Smooth muscle cell (in vitro differentiated cells): ENCODE measurements at regions not wholly inside any gene's neighbourhood (a gene's known extent, or its start where the extent isn't known, plus 50 kb on each side); places are given as distances from the start of the nearest gene placed in this dataset.

Experiments
- DNase-seq: peaks from one replicate; lab custom pipeline; 2025; ENCODE audit not compliant: unreplicated experiment; lab: John Stamatoyannopoulos, UW
- H2AFZ ChIP-seq: fragments of 200-600 bp; sonication (generic); 2 replicates; pipeline ENCODE4 v1.6.0; 2016; ENCODE audit warnings: antibody characterized with exemption, low read depth, mild to moderate bottlenecking
- H3F3A ChIP-seq: fragments of 200-600 bp; sonication (generic); 2 replicates; pipeline ENCODE4 v1.6.0; 2017; ENCODE audit warnings: antibody characterized with exemption, low read depth
- H3K27ac ChIP-seq: fragments of 200-600 bp; sonication (generic); 2 replicates; pipeline ENCODE4 v1.5.1; 2016; ENCODE audit warnings: low read depth, mild to moderate bottlenecking
- H3K27me3 ChIP-seq: fragments of 200-600 bp; sonication (generic); 2 replicates; pipeline ENCODE4 v1.6.1; 2016; ENCODE audit warnings: low read depth, mild to moderate bottlenecking
- H3K36me3 ChIP-seq: fragments of 200-600 bp; sonication (generic); 2 replicates; pipeline ENCODE4 v1.5.1; 2016; ENCODE audit warnings: low read depth
- H3K4me1 ChIP-seq: fragments of 200-600 bp; sonication (generic); 2 replicates; pipeline ENCODE4 v1.5.1; 2016; ENCODE audit warnings: low read depth
- H3K4me2 ChIP-seq: fragments of 200-600 bp; sonication (generic); 2 replicates; pipeline ENCODE4 v1.6.0; 2016; ENCODE audit warnings: mild to moderate bottlenecking
- H3K4me3 ChIP-seq: fragments of 200-600 bp; sonication (generic); 2 replicates; pipeline ENCODE4 v1.5.1; 2016; ENCODE audit warnings: mild to moderate bottlenecking
- H3K79me2 ChIP-seq: fragments of 200-600 bp; sonication (generic); 2 replicates; pipeline ENCODE4 v1.6.0; 2016; ENCODE audit warnings: low read depth, mild to moderate bottlenecking
- H3K9ac ChIP-seq: fragments of 200-600 bp; sonication (generic); 2 replicates; pipeline ENCODE4 v1.6.0; 2016; ENCODE audit warnings: low read depth
- H3K9me3 ChIP-seq: fragments of 200-600 bp; sonication (generic); replicated peaks from 2 replicates; pipeline ENCODE4 v1.5.1; 2016; ENCODE audit warnings: low read depth
- H4K20me1 ChIP-seq: fragments of 200-600 bp; sonication (generic); 2 replicates; pipeline ENCODE4 v1.6.0; 2016; ENCODE audit warnings: low read depth
- CTCF ChIP-seq: fragments of 200-600 bp; sonication (generic); IDR thresholded peaks from 2 replicates; pipeline ENCODE4 v1.5.1; 2017; ENCODE audit warnings: borderline replicate concordance, mild to moderate bottlenecking, antibody characterized with exemption; ENCODE audit not compliant: insufficient read depth, poor library complexity, severe bottlenecking
- WGBS: methylation state at CpG from one replicate; pipeline ENCODE4 v1.1.7; 2016; ENCODE audit warnings: low lambda C conversion rate; 5-methylcytosine and 5-hydroxymethylcytosine counted together

DNA sequence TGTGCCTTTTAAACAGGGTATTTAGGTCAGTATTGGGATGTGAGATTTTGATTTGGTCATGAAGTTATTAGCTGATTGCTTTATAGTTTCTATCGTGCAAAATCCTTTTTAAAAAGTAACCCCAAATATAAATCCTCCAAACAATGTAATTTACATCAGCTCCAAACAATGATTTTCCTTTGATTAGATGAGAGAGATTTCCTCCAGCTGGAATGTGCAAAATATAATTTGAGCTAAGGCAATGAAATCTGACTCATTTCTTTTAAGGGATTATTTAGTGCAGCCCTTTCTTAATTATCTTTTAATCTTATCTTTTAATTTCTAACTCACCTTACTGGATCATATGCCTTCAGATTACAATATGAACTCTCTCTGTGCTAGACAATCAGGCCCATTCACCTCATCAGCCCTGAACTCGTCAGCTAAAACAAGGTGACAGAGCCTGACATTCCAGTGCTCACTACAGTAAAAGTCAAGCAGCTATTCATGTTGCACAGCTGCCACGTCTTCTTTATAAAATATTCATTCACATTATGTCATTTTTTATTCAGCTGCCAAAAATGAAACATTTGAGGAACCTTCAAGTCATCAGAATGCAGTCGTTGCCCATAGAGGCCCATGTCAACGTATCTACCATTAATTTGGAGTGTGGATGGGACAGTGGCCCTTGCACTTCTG is 440.1 kb downstream of the CBLN4 start:
- WGBS: 88% methylated on average over 5 of the region's 5 CpGs
- Histone ChIP-seq H3K9ac (no peak overlapping the region), H3K27ac (no peak overlapping the region), H3K79me2 (no peaks in the 10 kb centered on the region), H3K27me3 (no peaks in the 10 kb centered on the region), H3F3A (no peaks in the 10 kb centered on the region), H3K4me3 (no peak overlapping the region), H2AFZ (no peak overlapping the region), H3K9me3 (no peaks in the 10 kb centered on the region), H3K4me2 (no peak overlapping the region), H3K4me1 (no peaks in the 10 kb centered on the region), H4K20me1 (no peaks in the 10 kb centered on the region), H3K36me3 (no peaks in the 10 kb centered on the region)
- TF ChIP-seq CTCF: no peak
- DNase-seq: no peak

DNA sequence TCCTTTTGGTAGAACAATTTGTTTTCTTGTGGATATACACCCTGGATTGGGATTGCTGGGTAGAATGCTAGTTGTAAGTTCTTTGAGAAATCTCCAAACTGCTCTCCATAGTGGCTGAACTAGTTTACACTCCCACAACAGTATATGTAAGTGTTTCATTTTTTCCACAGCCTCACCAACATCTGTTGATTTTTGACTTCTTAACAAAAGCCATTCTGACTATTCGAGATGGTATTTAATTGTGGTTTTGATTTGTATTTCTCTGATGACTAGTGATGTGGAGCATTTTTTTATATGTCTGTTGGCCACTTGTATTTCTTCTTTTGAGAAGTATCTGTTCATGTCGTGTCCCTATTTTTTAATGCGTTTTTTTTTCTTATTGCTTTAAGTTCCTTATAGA is 444.1 kb downstream of the CBLN4 start:
- no peak overlapping the region for H3K27ac ChIP-seq
- H3K4me1 ChIP-seq: no peaks in the 10 kb centered on the region
- no peaks in the 10 kb centered on the region for H3K27me3 ChIP-seq
- H3K4me3 ChIP-seq: no peak overlapping the region
- no peak for DNase-seq
- 83% methylated on average over 3 of the region's 3 CpGs for WGBS
- H4K20me1 ChIP-seq: no peaks in the 10 kb centered on the region
- no peaks in the 10 kb centered on the region for H3K79me2 ChIP-seq
- H2AFZ ChIP-seq: no peak overlapping the region
- no peaks in the 10 kb centered on the region for H3F3A ChIP-seq
- H3K9ac ChIP-seq: no peak overlapping the region
- no peaks in the 10 kb centered on the region for H3K36me3 ChIP-seq
- no peak overlapping the region for H3K4me2 ChIP-seq
- no peak for TF ChIP-seq CTCF
- H3K9me3 ChIP-seq: no peaks in the 10 kb centered on the region

DNA sequence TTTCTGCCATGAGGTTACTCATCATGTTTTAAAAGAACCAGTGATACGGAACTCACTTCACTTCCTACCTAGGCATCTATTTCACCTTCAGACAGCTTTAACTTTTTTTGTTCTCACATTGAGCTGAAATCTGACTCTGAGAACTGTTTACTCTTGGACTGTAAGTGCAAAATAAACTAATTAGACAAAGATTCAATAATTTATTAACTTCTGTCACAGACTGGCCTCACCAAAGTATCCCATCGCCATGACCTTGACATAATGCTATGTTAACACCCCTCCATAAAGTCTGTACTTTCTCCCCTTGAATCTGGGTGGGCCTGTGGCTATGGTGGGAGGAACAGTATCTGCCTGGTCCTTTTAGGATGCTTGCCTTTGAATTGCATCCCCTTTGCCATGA is 448.1 kb downstream of the CBLN4 start:
- Histone ChIP-seq H3K9ac (no peak overlapping the region), H3K79me2 (no peaks in the 10 kb centered on the region), H3K27ac (no peak overlapping the region), H4K20me1 (no peaks in the 10 kb centered on the region), H3K4me2 (no peak overlapping the region), H3K27me3 (no peaks in the 10 kb centered on the region), H3K4me3 (no peak overlapping the region), H3K4me1 (no peaks in the 10 kb centered on the region), H3K9me3 (no peaks in the 10 kb centered on the region), H3F3A (no peaks in the 10 kb centered on the region), H2AFZ (no peak overlapping the region), H3K36me3 (no peaks in the 10 kb centered on the region)
- WGBS: 89% methylated on average over 2 of the region's 2 CpGs
- no peak for DNase-seq
- TF ChIP-seq CTCF: no peak

DNA sequence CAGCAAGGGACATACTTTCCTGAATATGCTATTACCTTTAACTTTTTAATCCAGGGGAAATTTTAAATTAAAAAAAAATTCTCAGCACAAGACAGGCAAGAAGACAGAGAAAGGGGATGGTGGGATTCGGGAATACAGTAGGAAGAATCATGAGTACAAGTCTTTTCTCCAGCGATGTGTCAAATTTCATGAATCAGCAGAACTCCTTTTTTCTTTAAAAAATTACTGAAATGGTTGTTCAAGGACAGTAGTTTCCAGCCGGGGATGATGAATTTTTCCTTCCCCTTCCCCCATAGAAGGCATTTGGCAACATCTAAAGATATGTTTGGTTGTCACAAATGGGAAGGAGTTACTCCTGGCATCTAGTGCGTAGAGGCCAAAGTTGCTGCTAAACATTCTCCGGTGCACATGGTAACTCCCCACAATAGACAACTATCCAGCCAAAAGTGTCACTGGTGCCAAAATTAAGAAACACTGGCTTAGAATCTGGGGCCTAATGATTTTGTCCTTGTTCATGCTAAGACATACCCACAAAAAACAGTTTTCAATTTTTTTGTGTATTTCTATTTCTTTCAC is 450.2 kb downstream of the CBLN4 start:
- no peak overlapping the region for H2AFZ ChIP-seq
- no peak overlapping the region for H3K4me2 ChIP-seq
- 92% methylated on average over 5 of the region's 5 CpGs for WGBS
- H3K27me3 ChIP-seq: no peaks in the 10 kb centered on the region
- no peaks in the 10 kb centered on the region for H3F3A ChIP-seq
- H3K9me3 ChIP-seq: no peaks in the 10 kb centered on the region
- no peak overlapping the region for H3K27ac ChIP-seq
- H3K79me2 ChIP-seq: no peaks in the 10 kb centered on the region
- no peak for DNase-seq
- TF ChIP-seq CTCF: no peak
- H3K9ac ChIP-seq: no peak overlapping the region
- no peaks in the 10 kb centered on the region for H3K4me1 ChIP-seq
- H3K36me3 ChIP-seq: no peaks in the 10 kb centered on the region
- no peaks in the 10 kb centered on the region for H4K20me1 ChIP-seq
- H3K4me3 ChIP-seq: no peak overlapping the region
